Uterus (tissue), 3 donors: ENCODE measurements at regions not wholly inside any gene's neighbourhood (a gene's known extent, or its start where the extent isn't known, plus 50 kb on each side); places are given as distances from the start of the nearest gene placed in this dataset.

Experiments
- DNase-seq, 2 donors: peaks; one replicate each; pipeline ENCODE4 v3.0.0-alpha.2; 2019 to 2020
- H3K27ac ChIP-seq, 2 donors: fragments of 200-600 bp; sonication (generic); 1 replicate in 1 of 2; 2 replicates in 1 of 2; pipeline ENCODE4 v1.5.1; 2016 to 2018
- H3K27me3 ChIP-seq, 2 donors: fragments of 200-600 bp; sonication (generic); one replicate each; pipeline ENCODE4 v1.5.1; 2018 to 2019; ENCODE audit warnings: control low read depth in 1 of 2
- H3K36me3 ChIP-seq, 2 donors: fragments of 200-600 bp; sonication (generic); one replicate each; pipeline ENCODE4 v1.5.1; 2019; ENCODE audit warnings: control low read depth in 1 of 2
- H3K4me1 ChIP-seq, 2 donors: fragments of 200-600 bp; sonication (generic); one replicate each; pipeline ENCODE4 v1.5.1; 2018 to 2019; ENCODE audit warnings: control low read depth in 1 of 2
- H3K4me3 ChIP-seq, 2 donors: fragments of 200-600 bp; sonication (generic); 1 replicate in 1 of 2; 2 replicates in 1 of 2; pipeline ENCODE4 v1.5.1; 2018 to 2019; ENCODE audit warnings: mild to moderate bottlenecking in 1 of 2
- H3K9me3 ChIP-seq, 2 donors: fragments of 200-600 bp; sonication (generic); one replicate each; pipeline ENCODE4 v1.5.1; 2019; ENCODE audit warnings: control low read depth in 1 of 2
- CTCF ChIP-seq, 4 experiments: fragments of 200-600 bp in 2 of 4; fragments of 450-650 bp in 2 of 4; sonication (generic) in 2 of 4; IDR thresholded peaks; one replicate each; pipeline ENCODE4 v1.5.1; 2016 to 2019; ENCODE audit warnings: antibody characterized with exemption in 4 of 4, mild to moderate bottlenecking in 2 of 4, moderate library complexity in 1 of 4
- POLR2A ChIP-seq, 2 donors: fragments of 450-650 bp; IDR thresholded peaks; one replicate each; pipeline ENCODE4 v1.6.1; 2016; ENCODE audit warnings: antibody characterized with exemption in 2 of 2, mild to moderate bottlenecking in 1 of 2, moderate library complexity in 1 of 2
- intact Hi-C: fragments of 100-400 bp; cut with DNase I; formaldehyde crosslinking; loops from one replicate; pipeline ENCODE4 v1.15.1; 2023; ENCODE audit warnings: low total_unique reads
- donor health status: DM: yes; HTN: yes; CAD: no.

GRCh38 chr18:41331661-41332060, 623.4 kb upstream of the PIK3C3 start:
- Histone ChIP-seq H3K4me1 (no peaks in the 10 kb centered on the region), H3K27me3 (no peaks in the 10 kb centered on the region), H3K27ac (no peak overlapping the region), H3K9me3 (no peaks in the 10 kb centered on the region), H3K4me3 (no peak overlapping the region), H3K36me3 (no peaks in the 10 kb centered on the region)
- intact Hi-C loops, result no loop called here
- no peak for DNase-seq
- TF ChIP-seq POLR2A (IDR thresholded peaks at IDR 0.05), result no peak
- TF ChIP-seq CTCF (IDR thresholded peaks at IDR 0.05), result no peak

GRCh38 chr18:41326311-41326710, 628.7 kb upstream of the PIK3C3 start:
- intact Hi-C loops, result no loop called here
- TF ChIP-seq POLR2A (IDR thresholded peaks at IDR 0.05) (no peak), CTCF (IDR thresholded peaks at IDR 0.05) (no peak)
- Histone ChIP-seq H3K36me3 (no peaks in the 10 kb centered on the region), H3K27ac (no peak overlapping the region), H3K4me1 (no peaks in the 10 kb centered on the region), H3K4me3 (no peak overlapping the region), H3K9me3 (no peaks in the 10 kb centered on the region), H3K27me3 (no peaks in the 10 kb centered on the region)
- no peak for DNase-seq

- Histone ChIP-seq H3K4me1 (no peaks in the 10 kb centered on the region), H3K9me3 (no peaks in the 10 kb centered on the region), H3K27ac (no peak overlapping the region), H3K36me3 (no peaks in the 10 kb centered on the region), H3K27me3 (no peaks in the 10 kb centered on the region), H3K4me3 (no peak overlapping the region)
- intact Hi-C loops, result no loop called here
- no peak for DNase-seq
- TF ChIP-seq CTCF (IDR thresholded peaks at IDR 0.05), result no peak
- no peak for TF ChIP-seq POLR2A (IDR thresholded peaks at IDR 0.05)
Measured at GRCh38 chr18:41324934-41325333, 630.1 kb upstream of the PIK3C3 start.

GRCh38 chr18:41324020-41324791, 630.8 kb upstream of the PIK3C3 start:
- no peak for TF ChIP-seq POLR2A (IDR thresholded peaks at IDR 0.05)
- no peak for TF ChIP-seq CTCF (IDR thresholded peaks at IDR 0.05)
- DNase-seq, result no peak
- H3K27me3 ChIP-seq, result no peaks in the 10 kb centered on the region
- intact Hi-C loops, result no loop called here
- H3K9me3 ChIP-seq, result no peaks in the 10 kb centered on the region
- H3K4me1 ChIP-seq, result no peaks in the 10 kb centered on the region
- no peak overlapping the region for H3K27ac ChIP-seq
- no peaks in the 10 kb centered on the region for H3K36me3 ChIP-seq
- no peak overlapping the region for H3K4me3 ChIP-seq

GRCh38 chr18:41323044-41323443, 632.0 kb upstream of the PIK3C3 start:
- Histone ChIP-seq H3K27ac (no peak overlapping the region), H3K4me3 (no peak overlapping the region), H3K4me1 (no peaks in the 10 kb centered on the region), H3K9me3 (no peaks in the 10 kb centered on the region), H3K27me3 (no peaks in the 10 kb centered on the region), H3K36me3 (no peaks in the 10 kb centered on the region)
- TF ChIP-seq CTCF (IDR thresholded peaks at IDR 0.05), result no peak
- TF ChIP-seq POLR2A (IDR thresholded peaks at IDR 0.05), result no peak
- no peak for DNase-seq
- intact Hi-C loops, result no loop called here
